IMR-90 (cell line): ENCODE measurements at regions not wholly inside any gene's neighbourhood (a gene's known extent, or its start where the extent isn't known, plus 50 kb on each side); places are given as distances from the start of the nearest gene placed in this dataset.

ENCODE experiments used
- ATAC-seq: fragments of 200-7000 bp; cut with Tn5 transposase; 2 replicates; pipeline ENCODE4 v1.9.1; 2020; ENCODE audit warnings: low read depth, mild to moderate bottlenecking, moderate library complexity
- BruUV-seq: library from RNA; stranded (reverse); fragments of 400-500 nt; replicated peaks from 2 replicates; lab custom pipeline; 2021; lab: Mats Ljungman, UMichigan
- CTCF ChIA-PET: fragments of 300-600 bp; formaldehyde crosslinking; extraction: SDS; loops from one replicate; lab custom pipeline; 2021; ENCODE audit warnings: antibody characterized with exemption; lab: Yijun Ruan, JAX
- POLR2A ChIA-PET: fragments of 300-600 bp; sonication (Branson Sonifier 250); formaldehyde crosslinking; loops from one replicate; lab custom pipeline; 2022; ENCODE audit warnings: antibody characterized with exemption; ENCODE audit not compliant: unreplicated experiment; lab: Charles Lee
- DNase-seq: peaks from one replicate; pipeline ENCODE4 v3.0.0; 2013
- H2AFZ ChIP-seq: replicated peaks from 2 replicates; pipeline ENCODE3; 2013; ENCODE audit warnings: low read length, mild to moderate bottlenecking; ENCODE audit not compliant: poor library complexity
- H2AK5ac ChIP-seq: 2 replicates; pipeline ENCODE4 v1.6.1; 2013; ENCODE audit warnings: low read depth, low read length, inconsistent platforms
- H2AK9ac ChIP-seq: replicated peaks from 2 replicates; pipeline ENCODE3; 2013; ENCODE audit warnings: mild to moderate bottlenecking, low read depth, low read length, moderate library complexity; ENCODE audit not compliant: poor library complexity
- H2BK120ac ChIP-seq: 2 replicates; pipeline ENCODE4 v1.6.1; 2013; ENCODE audit warnings: low read depth, low read length, inconsistent platforms
- H2BK15ac ChIP-seq: 3 replicates; pipeline ENCODE4 v1.6.1; 2013; ENCODE audit warnings: low read depth, low read length, inconsistent platforms
- H2BK20ac ChIP-seq: 2 replicates; pipeline ENCODE4 v1.6.1; 2013; ENCODE audit warnings: low read depth, mild to moderate bottlenecking, inconsistent platforms, low read length, moderate library complexity
- H2BK5ac ChIP-seq: 2 replicates; pipeline ENCODE4 v1.6.1; 2013; ENCODE audit warnings: mild to moderate bottlenecking, low read depth, low read length, inconsistent platforms; ENCODE audit not compliant: poor library complexity, severe bottlenecking
- H3K14ac ChIP-seq: replicated peaks from 2 replicates; pipeline ENCODE4 v1.6.1; 2013; ENCODE audit warnings: low read depth, low read length, inconsistent platforms
- H3K18ac ChIP-seq: 2 replicates; pipeline ENCODE4 v1.6.1; 2013; ENCODE audit warnings: low read depth, low read length, control low read depth
- H3K23ac ChIP-seq: 2 replicates; pipeline ENCODE4 v1.6.1; 2013; ENCODE audit warnings: low read depth, low read length, inconsistent platforms
- H3K27ac ChIP-seq: 2 replicates; pipeline ENCODE4 v1.5.1; 2013; ENCODE audit warnings: mild to moderate bottlenecking, control low read depth, low read length; ENCODE audit not compliant: insufficient read depth
- H3K27me3 ChIP-seq: 2 replicates; pipeline ENCODE4 v1.6.1; 2013; ENCODE audit warnings: low read length; ENCODE audit not compliant: control insufficient read depth, insufficient read depth
- H3K36me3 ChIP-seq: 2 replicates; pipeline ENCODE4 v1.6.1; 2013; ENCODE audit warnings: low read length, mixed read lengths; ENCODE audit not compliant: control insufficient read depth, insufficient read depth
- H3K4ac ChIP-seq: 2 replicates; pipeline ENCODE4 v1.6.1; 2013; ENCODE audit warnings: low read depth, low read length, inconsistent platforms
- H3K4me1 ChIP-seq: 2 replicates; pipeline ENCODE4 v1.6.1; 2013; ENCODE audit warnings: low read length, mixed read lengths; ENCODE audit not compliant: control insufficient read depth, insufficient read depth
- H3K4me2 ChIP-seq: 2 replicates; pipeline ENCODE4 v1.6.1; 2013; ENCODE audit warnings: low read depth, mild to moderate bottlenecking, control low read depth, low read length, moderate library complexity
- H3K4me3 ChIP-seq: 2 replicates; pipeline ENCODE4 v1.5.1; 2013; ENCODE audit warnings: low read depth, mild to moderate bottlenecking, control low read depth, low read length, moderate library complexity; ENCODE audit not compliant: insufficient read depth
- H3K56ac ChIP-seq: 2 replicates; pipeline ENCODE4 v1.6.1; 2013; ENCODE audit warnings: low read length, inconsistent platforms; ENCODE audit not compliant: insufficient read depth; ENCODE audit errors: extremely low read depth
- H3K79me1 ChIP-seq, 2 experiments: 2 replicates each; pipeline ENCODE4 v1.6.1; 2013; ENCODE audit warnings: low read length in 2 of 2, inconsistent platforms in 1 of 2, low read depth in 1 of 2
- H3K9ac ChIP-seq: 2 replicates; pipeline ENCODE4 v1.6.1; 2013; ENCODE audit warnings: low read depth, low read length, control low read depth
- H3K9me1 ChIP-seq: 2 replicates; pipeline ENCODE4 v1.6.1; 2013; ENCODE audit warnings: low read length, inconsistent platforms; ENCODE audit not compliant: insufficient read depth
- H3K9me3 ChIP-seq: 2 replicates; pipeline ENCODE4 v1.6.1; 2013; ENCODE audit warnings: low read length; ENCODE audit not compliant: control insufficient read depth, insufficient read depth
- H4K20me1 ChIP-seq: 2 replicates; pipeline ENCODE4 v1.6.1; 2013; ENCODE audit warnings: low read length, inconsistent platforms; ENCODE audit not compliant: insufficient read depth
- H4K5ac ChIP-seq: 2 replicates; pipeline ENCODE4 v1.6.1; 2013; ENCODE audit warnings: mild to moderate bottlenecking, low read depth, low read length, control low read depth
- H4K8ac ChIP-seq, 2 experiments: 2 replicates each; pipeline ENCODE4 v1.6.1; 2013; ENCODE audit warnings: low read depth in 2 of 2, low read length in 2 of 2, control low read depth in 1 of 2, inconsistent platforms in 1 of 2
- H4K91ac ChIP-seq: 2 replicates; pipeline ENCODE4 v1.6.1; 2013; ENCODE audit warnings: low read depth, low read length, inconsistent platforms; ENCODE audit not compliant: insufficient read depth
- MAFK ChIP-seq: IDR thresholded peaks from 2 replicates; pipeline ENCODE4 v1.6.1; 2012; ENCODE audit warnings: low read depth, low read length, improper control_type of control experiment
- RAD21 ChIP-seq: IDR thresholded peaks from 2 replicates; pipeline ENCODE4 v1.6.1; 2012; ENCODE audit warnings: low read length, improper control_type of control experiment
- WGBS, 2 experiments: methylation state at CpG; one replicate each; pipeline versions ENCODE4 v1.1.5 to v1.1.7; 2013; ENCODE audit warnings: missing lambda C conversion rate in 2 of 2; ENCODE audit not compliant: insufficient read length in 1 of 2; ENCODE audit errors: extremely low coverage in 2 of 2; 5-methylcytosine and 5-hydroxymethylcytosine counted together
- dilution Hi-C: fragments of 300-500 bp; cut with HindIII; formaldehyde crosslinking; loops from one replicate; pipeline ENCODE4 v1.14.3; 2018; ENCODE audit warnings: low sequenced_read_pairs; ENCODE audit not compliant: unreplicated experiment
- in situ Hi-C: fragments of 300-500 bp; cut with MboI; formaldehyde crosslinking; loops from 3 replicates; pipeline ENCODE4 v1.14.3; 2019; ENCODE audit warnings: low sequenced_read_pairs, inconsistent platforms, mixed read lengths
- intact Hi-C: fragments of 100-400 bp; cut with micrococcal nuclease; formaldehyde crosslinking; loops from 2 replicates; pipeline ENCODE4 v1.10.0; 2022

DNA sequence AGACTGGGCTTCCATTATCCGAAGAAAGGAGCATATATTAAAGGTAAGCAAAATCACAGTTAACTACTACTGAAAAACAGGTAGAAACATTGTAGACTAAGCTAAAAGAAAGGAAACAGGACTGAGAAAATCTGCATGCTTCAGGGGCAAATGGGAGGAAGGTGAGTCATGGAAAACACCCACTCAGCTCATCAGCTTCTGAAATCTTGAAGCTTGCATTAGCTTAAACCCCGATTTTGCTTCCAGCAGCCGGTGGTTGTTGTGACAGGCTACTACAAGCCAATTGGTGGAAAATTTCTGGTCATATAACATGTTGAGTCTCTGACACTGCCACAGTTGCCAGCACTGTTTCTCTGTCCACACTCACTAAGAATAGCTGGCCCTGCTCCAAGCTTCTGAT is 179.6 kb upstream of the PUM3 start:
- in situ Hi-C loops: no loop called here

More for the DNA sequence above, 179.6 kb upstream of the PUM3 start:
- H3K36me3 ChIP-seq: no peaks in the 10 kb centered on the region
- ChIA-PET CTCF (no interaction called here), POLR2A (no interaction called here)
- ATAC-seq (no peak), DNase-seq (no peak)
- no peak overlapping the region for H3K27ac ChIP-seq
- H2BK15ac ChIP-seq: no peak overlapping the region
- H4K5ac ChIP-seq: no peak overlapping the region
- no peak overlapping the region for H2BK120ac ChIP-seq
- H4K8ac ChIP-seq: no peak overlapping the region
- no peak overlapping the region for H3K56ac ChIP-seq
- no peak overlapping the region for H2BK5ac ChIP-seq
- H3K23ac ChIP-seq: no peak overlapping the region
- no peaks in the 10 kb centered on the region for H3K9me1 ChIP-seq
- H4K20me1 ChIP-seq: no peaks in the 10 kb centered on the region
- no peak overlapping the region for H3K4me3 ChIP-seq
- no TSS peak for BruUV-seq
- H2AFZ ChIP-seq: no peak overlapping the region
- dilution Hi-C loops (no loop called here), intact Hi-C loops (no loop called here)
- TF ChIP-seq RAD21 (no peak), MAFK (no peak)
- no peaks in the 10 kb centered on the region for H3K9me3 ChIP-seq
- WGBS, 2 experiments: no CpG with 5 or more reads among the region's 3 CpGs
- H3K14ac ChIP-seq: no peak overlapping the region
- H3K79me1 ChIP-seq: no peaks in the 10 kb centered on the region
- no peak overlapping the region for H2BK20ac ChIP-seq
- H3K18ac ChIP-seq: no peak overlapping the region
- H3K27me3 ChIP-seq: no peaks in the 10 kb centered on the region
- no peaks in the 10 kb centered on the region for H3K4me1 ChIP-seq
- no peak overlapping the region for H4K91ac ChIP-seq
- no peak overlapping the region for H3K9ac ChIP-seq
- H2AK5ac ChIP-seq: no peak overlapping the region
- no peak overlapping the region for H2AK9ac ChIP-seq
- H3K4ac ChIP-seq: no peak overlapping the region
- no peak overlapping the region for H3K4me2 ChIP-seq
